Activated CD8-positive, alpha-beta memory T cell treated with anti-CD3 and anti-CD28 coated beads, Interleukin-2, amount 10 ng/mL, durations not matched to agents 7 days and 5 days (primary cell): ENCODE measurements at regions not wholly inside any gene's neighbourhood (a gene's known extent, or its start where the extent isn't known, plus 50 kb on each side); places are given as distances from the start of the nearest gene placed in this dataset.

Experiments used
- ATAC-seq: fragments of 150-1000 bp; cut with Tn5 transposase; one replicate; pipeline ENCODE4 v1.10.0; 2021; ENCODE audit warnings: moderate library complexity
- CTCF ChIA-PET: fragments of 350-600 bp; sonication (Branson Sonifier 250); formaldehyde crosslinking; loops from one replicate; lab custom pipeline; 2021; ENCODE audit warnings: antibody characterized with exemption; lab: Charles Lee
- DNase-seq: peaks from one replicate; pipeline ENCODE4 v3.0.0-alpha.2; 2020
- H3K27ac Mint-ChIP-seq: one replicate; pipeline ENCODE4 v1.8.0; 2021; ENCODE audit warnings: mild to moderate bottlenecking, mixed read lengths
- H3K27me3 Mint-ChIP-seq: one replicate; pipeline ENCODE4 v1.8.0; 2021; ENCODE audit warnings: mixed read lengths
- H3K36me3 Mint-ChIP-seq: one replicate; pipeline ENCODE4 v1.8.0; 2021; ENCODE audit warnings: mild to moderate bottlenecking, mixed read lengths
- H3K4me1 Mint-ChIP-seq: one replicate; pipeline ENCODE4 v1.8.0; 2021; ENCODE audit warnings: mixed read lengths
- H3K4me3 Mint-ChIP-seq: one replicate; pipeline ENCODE4 v1.8.0; 2021; ENCODE audit warnings: mild to moderate bottlenecking, moderate library complexity, mixed read lengths
- H3K9me3 Mint-ChIP-seq: one replicate; pipeline ENCODE4 v1.8.0; 2022; ENCODE audit warnings: low read depth, mixed read lengths

GRCh38 chr21:14768042-14768441 is 221.9 kb upstream of the SAMSN1 start:
- H3K4me3 Mint-ChIP-seq, result no peak overlapping the region
- DNase-seq (no peak), ATAC-seq (no peak)
- peaks cover 2% of the 10 kb centered on the region for H3K27me3 Mint-ChIP-seq
- H3K4me1 Mint-ChIP-seq, result no peaks in the 10 kb centered on the region
- H3K27ac Mint-ChIP-seq, result no peak overlapping the region
- CTCF ChIA-PET, result no interaction called here
- H3K36me3 Mint-ChIP-seq, result peaks cover 2% of the 10 kb centered on the region
- H3K9me3 Mint-ChIP-seq, result no peaks in the 10 kb centered on the region

GRCh38 chr21:14767192-14767852 is 221.2 kb upstream of the SAMSN1 start:
- no peaks in the 10 kb centered on the region for H3K4me1 Mint-ChIP-seq
- DNase-seq (no peak), ATAC-seq (no peak)
- no peak overlapping the region for H3K27ac Mint-ChIP-seq
- peaks cover 2% of the 10 kb centered on the region for H3K27me3 Mint-ChIP-seq
- no peak overlapping the region for H3K4me3 Mint-ChIP-seq
- H3K9me3 Mint-ChIP-seq, result no peaks in the 10 kb centered on the region
- H3K36me3 Mint-ChIP-seq, result peaks cover 2% of the 10 kb centered on the region
- CTCF ChIA-PET, result no interaction called here

- H3K4me1 Mint-ChIP-seq, result peaks cover 2% of the 10 kb centered on the region
- H3K4me3 Mint-ChIP-seq, result no peak overlapping the region
- no peaks in the 10 kb centered on the region for H3K9me3 Mint-ChIP-seq
- DNase-seq (no peak), ATAC-seq (no peak)
- peaks cover 2% of the 10 kb centered on the region for H3K27me3 Mint-ChIP-seq
- peaks cover 2% of the 10 kb centered on the region for H3K36me3 Mint-ChIP-seq
- CTCF ChIA-PET, result interaction anchor here (0.9 kb wide), 1 partner anchor 9 kb away, joined by 3 read pairs; no protein-coding TSS in a partner anchor
- no peak overlapping the region for H3K27ac Mint-ChIP-seq
These were observed 220.1 kb upstream of the SAMSN1 start for GRCh38 chr21:14766241-14766640.

GRCh38 chr21:14763695-14764064 is 217.6 kb upstream of the SAMSN1 start:
- no peak overlapping the region for H3K4me3 Mint-ChIP-seq
- H3K27me3 Mint-ChIP-seq, result no peaks in the 10 kb centered on the region
- CTCF ChIA-PET, result interaction anchor here (1.2 to 2.2 kb wide), 2 partner anchors 10 to 26 kb away, joined by 4 to 18 read pairs; no protein-coding TSS in a partner anchor
- no peak overlapping the region for H3K27ac Mint-ChIP-seq
- ATAC-seq, result no peak
- no peaks in the 10 kb centered on the region for H3K9me3 Mint-ChIP-seq
- H3K4me1 Mint-ChIP-seq, result peaks cover 2% of the 10 kb centered on the region
- DNase-seq, result no peak
- peaks cover 5% of the 10 kb centered on the region for H3K36me3 Mint-ChIP-seq

- CTCF ChIA-PET, result interaction anchor here (0.9 to 2.2 kb wide), 4 partner anchors 11 to 171 kb away, joined by 3 to 18 read pairs (median 4); no protein-coding TSS in a partner anchor
- Mint-ChIP-seq H3K36me3 (peaks cover 5% of the 10 kb centered on the region), H3K27ac (no peak overlapping the region), H3K4me3 (no peak overlapping the region), H3K9me3 (no peaks in the 10 kb centered on the region), H3K27me3 (no peaks in the 10 kb centered on the region), H3K4me1 (peaks cover 2% of the 10 kb centered on the region)
- peak; percentile 91 for ATAC-seq
- DNase-seq, result no peak
These were observed 216.9 kb upstream of the SAMSN1 start for GRCh38 chr21:14762734-14763694.

GRCh38 chr21:14762327-14762726 is 216.2 kb upstream of the SAMSN1 start:
- no peak overlapping the region for H3K27ac Mint-ChIP-seq
- CTCF ChIA-PET, result interaction anchor here (0.9 to 2.2 kb wide), 3 partner anchors 25 to 170 kb away, joined by 3 to 18 read pairs (median 3); no protein-coding TSS in a partner anchor
- H3K4me3 Mint-ChIP-seq, result no peak overlapping the region
- peaks cover 2% of the 10 kb centered on the region for H3K4me1 Mint-ChIP-seq
- peaks cover 5% of the 10 kb centered on the region for H3K36me3 Mint-ChIP-seq
- ATAC-seq, result no peak
- no peaks in the 10 kb centered on the region for H3K27me3 Mint-ChIP-seq
- no peak for DNase-seq
- no peaks in the 10 kb centered on the region for H3K9me3 Mint-ChIP-seq

- DNase-seq (no peak), ATAC-seq (no peak)
- Mint-ChIP-seq H3K4me3 (no peak overlapping the region), H3K4me1 (peaks cover 2% of the 10 kb centered on the region), H3K27ac (no peak overlapping the region), H3K36me3 (peaks cover 8% of the 10 kb centered on the region), H3K27me3 (no peaks in the 10 kb centered on the region), H3K9me3 (peaks cover 2% of the 10 kb centered on the region)
- CTCF ChIA-PET, result no interaction called here
These were observed 213.2 kb upstream of the SAMSN1 start for GRCh38 chr21:14759285-14759684.

GRCh38 chr21:14758849-14759248 is 212.7 kb upstream of the SAMSN1 start:
- DNase-seq, result no peak
- peaks cover 8% of the 10 kb centered on the region for H3K36me3 Mint-ChIP-seq

GRCh38 chr21:14757533-14758327 is 211.6 kb upstream of the SAMSN1 start:
- Mint-ChIP-seq H3K4me3 (no peak overlapping the region), H3K4me1 (peaks cover 11% of the 10 kb centered on the region), H3K27me3 (no peaks in the 10 kb centered on the region), H3K36me3 (peaks cover 8% of the 10 kb centered on the region), H3K27ac (no peak overlapping the region), H3K9me3 (peaks cover 2% of the 10 kb centered on the region)
- DNase-seq (no peak), ATAC-seq (no peak)
- CTCF ChIA-PET, result no interaction called here

More at GRCh38 chr21:14758849-14759248, 212.7 kb upstream of the SAMSN1 start:
- no peak for ATAC-seq
- Mint-ChIP-seq H3K27me3 (no peaks in the 10 kb centered on the region), H3K4me3 (no peak overlapping the region), H3K9me3 (peaks cover 2% of the 10 kb centered on the region), H3K4me1 (peaks cover 3% of the 10 kb centered on the region), H3K27ac (no peak overlapping the region)
- CTCF ChIA-PET, result no interaction called here

GRCh38 chr21:14755086-14755485 is 209.0 kb upstream of the SAMSN1 start:
- CTCF ChIA-PET, result no interaction called here
- H3K36me3 Mint-ChIP-seq, result peaks cover 10% of the 10 kb centered on the region
- no peak for ATAC-seq
- no peak for DNase-seq
- H3K27me3 Mint-ChIP-seq, result peaks cover 3% of the 10 kb centered on the region
- no peak overlapping the region for H3K4me3 Mint-ChIP-seq
- H3K9me3 Mint-ChIP-seq, result peaks cover 2% of the 10 kb centered on the region
- no peak overlapping the region for H3K27ac Mint-ChIP-seq
- peaks cover 13% of the 10 kb centered on the region for H3K4me1 Mint-ChIP-seq

- CTCF ChIA-PET, result no interaction called here
- no peak for ATAC-seq
These were observed 208.6 kb upstream of the SAMSN1 start for GRCh38 chr21:14754682-14755081.

GRCh38 chr21:14754259-14754604 is 208.1 kb upstream of the SAMSN1 start:
- no peak for ATAC-seq
- Mint-ChIP-seq H3K36me3 (peaks cover 6% of the 10 kb centered on the region), H3K9me3 (peaks cover 2% of the 10 kb centered on the region), H3K4me1 (peaks cover 13% of the 10 kb centered on the region), H3K4me3 (no peak overlapping the region), H3K27me3 (peaks cover 7% of the 10 kb centered on the region), H3K27ac (no peak overlapping the region)
- no peak for DNase-seq
- CTCF ChIA-PET, result no interaction called here

More at GRCh38 chr21:14754682-14755081, 208.6 kb upstream of the SAMSN1 start:
- Mint-ChIP-seq H3K36me3 (peaks cover 9% of the 10 kb centered on the region), H3K4me1 (peaks cover 13% of the 10 kb centered on the region), H3K9me3 (peaks cover 2% of the 10 kb centered on the region), H3K27me3 (peaks cover 4% of the 10 kb centered on the region), H3K4me3 (no peak overlapping the region), H3K27ac (no peak overlapping the region)
- DNase-seq, result no peak
